HL-60 (cell line): ENCODE measurements at regions not wholly inside any gene's neighbourhood (a gene's known extent, or its start where the extent isn't known, plus 50 kb on each side); places are given as distances from the start of the nearest gene placed in this dataset.
"Not testable (repeated sequence)": the region's sequence is repeated elsewhere in the genome, so short reads cannot be mapped to it uniquely, and the experiment has no call there.

Experiments
- CTCF ChIP-seq: IDR thresholded peaks from one replicate; pipeline ENCODE4 v1.5.1; 2011; ENCODE audit warnings: low read length, control low read depth, inconsistent platforms; ENCODE audit not compliant: insufficient read depth
- POLR2AphosphoS5 ChIP-seq: IDR thresholded peaks from 2 replicates; pipeline ENCODE4 v1.6.1; 2012; ENCODE audit warnings: low read depth
- REST ChIP-seq: IDR thresholded peaks from 2 replicates; pipeline ENCODE4 v1.6.1; 2012; ENCODE audit warnings: low read depth; ENCODE audit not compliant: insufficient replicate concordance

- not testable (repeated sequence) for TF ChIP-seq CTCF, POLR2AphosphoS5, REST
These were observed 1487.2 kb downstream of the SPATA31A7 start for GRCh38 chr9:62677016-62677415.
